CD1c-positive myeloid dendritic cell (primary cell): ENCODE measurements at regions not wholly inside any gene's neighbourhood (a gene's known extent, or its start where the extent isn't known, plus 50 kb on each side); places are given as distances from the start of the nearest gene placed in this dataset.

Source experiments
- DNase-seq: peaks from one replicate; pipeline ENCODE4 v3.0.0-alpha.2; 2016; ENCODE audit errors: extremely low spot score

GRCh38 chr16:87126403-87127025 lies 190.7 kb downstream of the C16orf95 start:
- no peak for DNase-seq

GRCh38 chr16:87127061-87127765 lies 190.0 kb downstream of the C16orf95 start:
- no peak for DNase-seq

GRCh38 chr16:87127766-87128147 lies 189.4 kb downstream of the C16orf95 start:
- no peak for DNase-seq

GRCh38 chr16:87129771-87130170 lies 187.4 kb downstream of the C16orf95 start:
- DNase-seq: no peak

- DNase-seq: no peak
Observed at GRCh38 chr16:87131061-87131995, 185.9 kb downstream of the C16orf95 start.

GRCh38 chr16:87131996-87132345 lies 185.2 kb downstream of the C16orf95 start:
- no peak for DNase-seq

- DNase-seq: no peak
Observed at GRCh38 chr16:87132361-87133014, 184.7 kb downstream of the C16orf95 start.

GRCh38 chr16:87133112-87133850 lies 183.9 kb downstream of the C16orf95 start:
- DNase-seq: no peak

GRCh38 chr16:87133966-87134627 lies 183.1 kb downstream of the C16orf95 start:
- no peak for DNase-seq

- DNase-seq: no peak
Observed at GRCh38 chr16:87134628-87134995, 182.6 kb downstream of the C16orf95 start.

GRCh38 chr16:87135246-87136030 lies 181.8 kb downstream of the C16orf95 start:
- DNase-seq: no peak

GRCh38 chr16:87138316-87138715 lies 178.9 kb downstream of the C16orf95 start:
- no peak for DNase-seq

- no peak for DNase-seq
Observed at GRCh38 chr16:87138738-87139267, 178.4 kb downstream of the C16orf95 start.

- DNase-seq: no peak
Observed at GRCh38 chr16:87140211-87141200, 176.7 kb downstream of the C16orf95 start.

- no peak for DNase-seq
Observed at GRCh38 chr16:87141402-87141801, 175.8 kb downstream of the C16orf95 start.

- no peak for DNase-seq
Observed at GRCh38 chr16:87143661-87144121, 173.5 kb downstream of the C16orf95 start.

- DNase-seq: no peak
Observed at GRCh38 chr16:87144232-87144631, 173.0 kb downstream of the C16orf95 start.
